Mesendoderm (in vitro differentiated cells): ENCODE measurements at regions not wholly inside any gene's neighbourhood (a gene's known extent, or its start where the extent isn't known, plus 50 kb on each side); places are given as distances from the start of the nearest gene placed in this dataset.
A peak's percentile ranks its signal among the peaks of the same experiment; 100 is the strongest.

Source experiments
- DNase-seq: peaks from one replicate; pipeline ENCODE4 v3.0.0; 2013
- H2AK5ac ChIP-seq: 2 replicates; pipeline ENCODE4 v1.6.1; 2013; ENCODE audit warnings: low read length, inconsistent platforms
- H2BK120ac ChIP-seq: 2 replicates; pipeline ENCODE4 v1.6.1; 2013; ENCODE audit warnings: low read depth, mild to moderate bottlenecking, low read length, moderate library complexity, mixed read lengths
- H2BK15ac ChIP-seq: replicated peaks from 2 replicates; pipeline ENCODE4 v1.6.1; 2013; ENCODE audit warnings: low read depth, mild to moderate bottlenecking, moderate library complexity
- H2BK5ac ChIP-seq: 2 replicates; pipeline ENCODE4 v1.6.1; 2013; ENCODE audit warnings: low read length, inconsistent platforms
- H3K18ac ChIP-seq: 2 replicates; pipeline ENCODE4 v1.6.1; 2013; ENCODE audit warnings: mild to moderate bottlenecking, low read length, mixed read lengths
- H3K23ac ChIP-seq: one replicate; pipeline ENCODE4 v1.6.1; 2013; ENCODE audit warnings: low read length
- H3K27ac ChIP-seq: 2 replicates; pipeline ENCODE4 v1.5.1; 2013; ENCODE audit warnings: low read depth, mild to moderate bottlenecking, inconsistent platforms, low read length, moderate library complexity
- H3K27me3 ChIP-seq: 2 replicates; pipeline ENCODE4 v1.6.1; 2013; ENCODE audit warnings: low read length, control low read depth, mild to moderate bottlenecking, inconsistent platforms; ENCODE audit not compliant: insufficient read depth, poor library complexity
- H3K36me3 ChIP-seq: 2 replicates; pipeline ENCODE4 v1.6.1; 2013; ENCODE audit warnings: low read length, inconsistent platforms; ENCODE audit not compliant: control insufficient read depth, insufficient read depth
- H3K4ac ChIP-seq: one replicate; pipeline ENCODE4 v1.6.1; 2013; ENCODE audit warnings: low read depth, mild to moderate bottlenecking, low read length, moderate library complexity
- H3K4me1 ChIP-seq: 2 replicates; pipeline ENCODE4 v1.6.1; 2013; ENCODE audit warnings: low read depth, low read length, inconsistent platforms; ENCODE audit not compliant: control insufficient read depth
- H3K4me2 ChIP-seq: 2 replicates; pipeline ENCODE4 v1.6.1; 2013; ENCODE audit warnings: low read length
- H3K4me3 ChIP-seq: 2 replicates; pipeline ENCODE4 v1.5.1; 2013; ENCODE audit warnings: mild to moderate bottlenecking, low read length
- H3K56ac ChIP-seq: one replicate; pipeline ENCODE4 v1.6.1; 2013; ENCODE audit warnings: low read length
- H3K79me1 ChIP-seq: 2 replicates; pipeline ENCODE4 v1.6.1; 2013; ENCODE audit warnings: low read length, inconsistent platforms
- H3K79me2 ChIP-seq: 2 replicates; pipeline ENCODE4 v1.6.1; 2013; ENCODE audit warnings: mild to moderate bottlenecking, low read length; ENCODE audit not compliant: control insufficient read depth, insufficient read depth
- H3K9ac ChIP-seq: 2 replicates; pipeline ENCODE4 v1.6.1; 2013; ENCODE audit warnings: low read length, inconsistent platforms
- H4K5ac ChIP-seq: one replicate; pipeline ENCODE4 v1.6.1; 2013; ENCODE audit warnings: low read length
- H4K8ac ChIP-seq: one replicate; pipeline ENCODE4 v1.6.1; 2013; ENCODE audit warnings: low read depth, mild to moderate bottlenecking, control low read depth, low read length, moderate library complexity
- WGBS: extraction: QIAGEN DNeasy Blood & Tissue Kit; methylation state at CpG from one replicate; pipeline ENCODE4 v1.1.7; 2013; ENCODE audit warnings: low lambda C conversion rate, missing lambda C conversion rate; ENCODE audit not compliant: insufficient coverage; ENCODE audit errors: extremely low coverage; 5-methylcytosine and 5-hydroxymethylcytosine counted together

DNA sequence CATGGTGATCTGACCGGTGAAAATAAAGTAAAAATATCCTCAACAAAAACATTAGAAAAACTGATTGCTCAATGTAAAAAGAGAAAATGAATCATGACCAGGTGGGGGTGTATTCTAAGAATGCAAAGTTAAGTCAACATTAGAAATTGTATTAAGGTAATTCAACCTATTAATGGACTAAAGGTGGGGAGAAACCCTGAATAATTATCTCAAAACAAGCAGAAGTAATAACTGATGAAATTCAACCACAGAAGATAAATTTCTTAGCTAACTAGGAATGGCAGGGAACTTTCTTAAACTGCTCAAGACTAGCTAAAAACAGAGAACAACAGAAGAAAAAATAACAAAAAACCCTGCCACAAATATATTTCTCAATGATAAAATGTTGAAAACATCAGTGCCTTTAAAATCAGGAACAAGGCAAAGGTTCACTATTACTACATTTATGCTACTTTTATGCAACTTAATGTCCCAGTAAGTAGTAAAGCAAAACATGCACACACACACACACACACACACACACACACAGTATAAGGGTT is 204.4 kb upstream of the THBS1 start:
- Histone ChIP-seq H3K9ac (no peak overlapping the region), H3K79me2 (no peaks in the 10 kb centered on the region), H3K56ac (no peak overlapping the region), H2BK5ac (no peak overlapping the region), H3K27ac (no peak overlapping the region), H4K5ac (no peak overlapping the region), H3K4me3 (no peak overlapping the region), H2BK120ac (no peak overlapping the region), H2AK5ac (no peak overlapping the region), H3K36me3 (no peaks in the 10 kb centered on the region), H3K4ac (no peak overlapping the region), H3K4me2 (no peak overlapping the region), H3K23ac (no peak overlapping the region), H3K79me1 (no peaks in the 10 kb centered on the region), H3K27me3 (no peaks in the 10 kb centered on the region), H2BK15ac (no peak overlapping the region), H3K18ac (no peak overlapping the region), H4K8ac (no peak overlapping the region), H3K4me1 (no peaks in the 10 kb centered on the region)
- no peak for DNase-seq
- no CpG with 5 or more reads among the region's 1 CpG for WGBS

DNA sequence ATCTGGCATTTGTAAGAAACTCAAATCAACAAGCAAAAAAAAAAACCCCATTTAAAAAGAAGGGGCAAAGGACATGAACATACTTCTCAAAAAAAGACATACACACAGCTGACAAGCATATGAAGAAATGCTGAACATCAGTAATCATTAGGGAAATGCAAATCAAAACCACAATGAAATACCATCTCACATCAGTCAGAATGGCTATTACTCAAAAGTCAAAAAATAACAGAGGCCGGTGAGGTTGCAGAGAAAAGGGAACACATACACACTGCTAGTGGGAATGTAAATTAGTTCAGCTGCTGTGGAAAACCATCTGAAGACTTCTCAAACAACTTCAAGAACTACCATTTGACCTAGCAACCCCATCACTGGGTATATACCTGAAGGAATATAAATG is 199.4 kb upstream of the THBS1 start:
- H3K27ac ChIP-seq: no peak overlapping the region
- DNase-seq: no peak
- no CpG with 5 or more reads among the region's 1 CpG for WGBS

DNA sequence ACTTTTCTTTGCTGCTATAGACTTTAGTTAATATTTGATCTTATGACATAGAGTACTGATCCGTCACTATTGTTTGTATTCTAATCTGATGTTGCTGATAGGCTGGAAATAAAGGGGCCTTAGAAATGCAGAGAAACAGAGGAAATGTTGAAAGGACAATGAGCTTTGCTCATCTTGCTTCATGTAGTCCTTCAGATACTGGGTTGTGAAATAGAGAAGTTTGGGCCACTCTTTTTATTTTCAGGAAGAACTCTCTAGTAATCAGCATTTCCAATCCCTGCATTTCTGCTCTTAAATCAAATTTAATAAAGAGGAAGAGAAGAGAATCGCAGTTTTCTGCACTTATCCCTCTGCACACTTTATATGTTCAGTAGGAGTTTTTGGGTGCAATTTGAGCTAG is 192.8 kb upstream of the THBS1 start:
- Histone ChIP-seq H3K27me3 (no peaks in the 10 kb centered on the region), H3K23ac (no peak overlapping the region), H2BK15ac (no peak overlapping the region), H3K36me3 (no peaks in the 10 kb centered on the region), H2AK5ac (no peak overlapping the region), H2BK5ac (no peak overlapping the region), H4K5ac (no peak overlapping the region), H2BK120ac (no peak overlapping the region), H3K79me1 (no peaks in the 10 kb centered on the region), H3K9ac (no peak overlapping the region), H3K56ac (no peak overlapping the region), H3K4me1 (no peaks in the 10 kb centered on the region), H3K4me3 (no peak overlapping the region), H4K8ac (no peak overlapping the region), H3K18ac (no peak overlapping the region), H3K4ac (no peak overlapping the region), H3K4me2 (no peak overlapping the region), H3K79me2 (no peaks in the 10 kb centered on the region), H3K27ac (no peak overlapping the region)
- no CpG with 5 or more reads among the region's 2 CpGs for WGBS
- DNase-seq: no peak

More for the DNA sequence above, 199.4 kb upstream of the THBS1 start:
- no peak overlapping the region for H3K56ac ChIP-seq
- H3K79me1 ChIP-seq: no peaks in the 10 kb centered on the region
- H2AK5ac ChIP-seq: no peak overlapping the region
- no peaks in the 10 kb centered on the region for H3K79me2 ChIP-seq
- no peaks in the 10 kb centered on the region for H3K4me1 ChIP-seq
- H3K9ac ChIP-seq: no peak overlapping the region
- H3K23ac ChIP-seq: no peak overlapping the region
- H4K8ac ChIP-seq: no peak overlapping the region
- H3K4ac ChIP-seq: no peak overlapping the region
- H3K4me2 ChIP-seq: no peak overlapping the region
- H3K27me3 ChIP-seq: no peaks in the 10 kb centered on the region
- no peak overlapping the region for H2BK120ac ChIP-seq
- H3K18ac ChIP-seq: no peak overlapping the region
- no peaks in the 10 kb centered on the region for H3K36me3 ChIP-seq
- no peak overlapping the region for H2BK5ac ChIP-seq
- H3K4me3 ChIP-seq: no peak overlapping the region
- no peak overlapping the region for H2BK15ac ChIP-seq
- H4K5ac ChIP-seq: no peak overlapping the region

DNA sequence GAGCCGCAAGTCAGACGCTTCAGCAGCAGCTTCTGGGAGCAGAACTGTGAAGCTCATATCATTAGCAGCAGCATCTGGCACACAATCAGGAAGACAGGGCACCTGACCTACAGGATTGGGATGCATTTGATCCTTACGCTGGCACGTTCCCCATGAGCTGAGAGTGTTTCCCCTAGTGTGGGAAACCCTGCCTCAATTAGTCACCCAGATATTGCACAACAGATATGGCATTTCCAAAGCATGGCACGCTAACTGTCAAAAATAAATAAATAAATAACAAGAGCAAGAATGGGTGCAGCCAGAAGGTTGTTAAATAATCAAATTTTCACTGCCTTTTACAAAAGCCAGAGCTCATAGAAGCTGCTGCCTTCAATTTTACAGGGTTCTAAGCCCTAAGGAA is 189.6 kb upstream of the THBS1 start:
- no peak overlapping the region for H2BK15ac ChIP-seq
- H3K27me3 ChIP-seq: no peaks in the 10 kb centered on the region
- no peaks in the 10 kb centered on the region for H3K79me2 ChIP-seq
- no peaks in the 10 kb centered on the region for H3K4me1 ChIP-seq
- no peak overlapping the region for H3K4ac ChIP-seq
- no peak overlapping the region for H2BK5ac ChIP-seq
- H3K23ac ChIP-seq: no peak overlapping the region
- H4K8ac ChIP-seq: no peak overlapping the region
- no peak overlapping the region for H3K18ac ChIP-seq
- H3K4me2 ChIP-seq: no peak overlapping the region
- H3K27ac ChIP-seq: no peak overlapping the region
- no peak overlapping the region for H2BK120ac ChIP-seq
- H3K36me3 ChIP-seq: no peaks in the 10 kb centered on the region
- no peaks in the 10 kb centered on the region for H3K79me1 ChIP-seq
- no peak overlapping the region for H2AK5ac ChIP-seq
- no CpG with 5 or more reads among the region's 5 CpGs for WGBS
- DNase-seq: no peak
- H3K9ac ChIP-seq: no peak overlapping the region
- H4K5ac ChIP-seq: no peak overlapping the region
- H3K4me3 ChIP-seq: no peak overlapping the region
- H3K56ac ChIP-seq: no peak overlapping the region

DNA sequence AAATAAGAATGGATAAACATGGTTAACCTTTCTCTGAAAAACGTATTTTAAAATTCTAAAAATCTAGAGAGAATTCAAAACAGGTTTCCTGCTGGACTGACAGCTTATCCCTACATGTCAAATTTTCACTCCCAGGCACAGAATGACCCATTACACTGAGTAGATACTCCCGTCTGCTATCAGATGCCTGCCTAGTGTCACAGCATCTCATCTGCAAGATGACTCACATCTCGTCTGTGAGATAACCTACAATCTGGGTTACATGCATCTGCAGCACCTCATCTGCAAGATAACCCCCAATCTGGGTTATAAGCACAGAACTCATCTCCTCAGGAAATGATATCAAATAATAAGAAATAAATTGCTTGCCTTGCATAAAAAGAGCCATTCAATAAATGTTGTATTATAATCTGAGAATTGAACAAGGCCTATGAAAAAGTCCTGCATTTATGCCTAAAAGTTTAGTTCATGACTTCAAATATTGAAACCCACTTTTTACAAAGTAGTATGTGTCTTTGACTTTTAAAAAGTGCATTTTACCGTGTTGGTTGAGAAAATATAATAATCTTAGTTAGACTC is 188.3 kb upstream of the THBS1 start:
- no peak overlapping the region for H2BK120ac ChIP-seq
- H3K27me3 ChIP-seq: no peaks in the 10 kb centered on the region
- H4K5ac ChIP-seq: no peak overlapping the region
- no peak overlapping the region for H2BK5ac ChIP-seq
- no peak overlapping the region for H2AK5ac ChIP-seq
- H4K8ac ChIP-seq: no peak overlapping the region
- no peak overlapping the region for H3K4me2 ChIP-seq
- H2BK15ac ChIP-seq: no peak overlapping the region
- H3K79me1 ChIP-seq: no peaks in the 10 kb centered on the region
- no peaks in the 10 kb centered on the region for H3K79me2 ChIP-seq
- no peak overlapping the region for H3K4me3 ChIP-seq
- no peak overlapping the region for H3K23ac ChIP-seq
- no peaks in the 10 kb centered on the region for H3K4me1 ChIP-seq
- DNase-seq: peak; percentile 80
- no peak overlapping the region for H3K56ac ChIP-seq
- no peak overlapping the region for H3K18ac ChIP-seq
- WGBS: no CpG with 5 or more reads among the region's 4 CpGs
- no peak overlapping the region for H3K4ac ChIP-seq
- no peak overlapping the region for H3K9ac ChIP-seq
- no peak overlapping the region for H3K27ac ChIP-seq
- no peaks in the 10 kb centered on the region for H3K36me3 ChIP-seq
